Ishikawa (cell line): ENCODE measurements at regions not wholly inside any gene's neighbourhood (a gene's known extent, or its start where the extent isn't known, plus 50 kb on each side); places are given as distances from the start of the nearest gene placed in this dataset.

Experiments
- CREB1 ChIP-seq: IDR thresholded peaks from 2 replicates; pipeline ENCODE4 v1.6.1; 2012; ENCODE audit warnings: low read depth
- RAD21 ChIP-seq: IDR thresholded peaks from 2 replicates; pipeline ENCODE4 v1.6.1; 2012; ENCODE audit warnings: low read depth
- REST ChIP-seq: IDR thresholded peaks from 2 replicates; pipeline ENCODE4 v1.6.1; 2012; ENCODE audit warnings: low read depth, mild to moderate bottlenecking
- TAF1 ChIP-seq: IDR thresholded peaks from 2 replicates; pipeline ENCODE4 v1.6.1; 2012; ENCODE audit warnings: low read depth, mild to moderate bottlenecking
- YY1 ChIP-seq: IDR thresholded peaks from 2 replicates; pipeline ENCODE4 v1.6.1; 2012; ENCODE audit warnings: low read depth
- TF ChIP-seq, protein P1 (sequence below): IDR thresholded peaks from 2 replicates; pipeline ENCODE4 v1.6.1; 2012

DNA sequence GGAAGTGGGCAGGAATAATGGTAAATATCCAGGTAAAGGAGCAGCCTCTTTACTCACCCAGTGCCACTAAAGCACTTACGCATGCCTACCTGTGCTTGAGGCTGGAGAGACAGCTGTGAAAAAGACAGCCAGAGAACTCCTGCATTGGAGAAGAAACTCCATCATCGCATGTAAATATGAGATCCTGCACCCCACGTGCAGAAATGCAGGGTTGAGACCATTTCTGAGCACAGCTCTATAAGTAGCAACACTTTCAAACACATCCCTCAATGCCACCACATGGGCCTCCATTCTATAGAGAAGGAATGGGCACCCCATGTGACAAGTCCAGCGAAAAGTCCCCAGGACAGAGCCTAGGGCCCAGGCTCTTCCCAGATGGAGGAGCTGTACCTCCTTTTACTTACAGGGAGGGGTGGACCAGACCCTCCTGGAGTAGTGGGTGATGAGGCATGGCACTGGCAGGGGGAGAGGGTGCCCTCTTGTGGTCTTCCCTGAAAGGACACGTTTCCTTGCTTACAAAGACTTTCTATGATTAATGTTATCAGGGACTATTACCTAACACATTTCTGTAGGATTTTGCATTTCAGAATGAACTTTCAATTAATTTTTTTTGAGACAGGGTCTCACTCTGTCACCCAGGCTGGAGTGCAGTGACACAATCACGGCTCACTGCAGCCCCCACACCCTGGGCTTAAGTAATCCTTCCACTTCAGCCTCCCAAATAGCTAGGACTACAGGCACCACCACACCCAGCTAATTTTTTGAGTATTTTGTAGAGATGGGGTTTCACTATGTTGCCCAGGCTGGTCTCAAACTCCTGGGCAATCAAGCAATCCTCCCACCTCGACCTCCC is 55.3 kb upstream of the IL17B start:
- no peak for TF ChIP-seq YY1
- TF ChIP-seq, protein P1, sequence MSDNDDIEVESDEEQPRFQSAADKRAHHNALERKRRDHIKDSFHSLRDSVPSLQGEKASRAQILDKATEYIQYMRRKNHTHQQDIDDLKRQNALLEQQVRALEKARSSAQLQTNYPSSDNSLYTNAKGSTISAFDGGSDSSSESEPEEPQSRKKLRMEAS: no peak
- no peak for TF ChIP-seq CREB1
- peak; percentile 80 for TF ChIP-seq RAD21
- TF ChIP-seq REST: no peak
- no peak for TF ChIP-seq TAF1
